GM12872 (cell line): ENCODE measurements at regions not wholly inside any gene's neighbourhood (a gene's known extent, or its start where the extent isn't known, plus 50 kb on each side); places are given as distances from the start of the nearest gene placed in this dataset.

Experiments
- TF ChIP-seq, protein P1 (sequence below): IDR thresholded peaks from 3 replicates; pipeline ENCODE4 v1.5.1; 2011; ENCODE audit warnings: low read depth, mild to moderate bottlenecking, low read length, moderate library complexity; ENCODE audit not compliant: insufficient read depth

DNA sequence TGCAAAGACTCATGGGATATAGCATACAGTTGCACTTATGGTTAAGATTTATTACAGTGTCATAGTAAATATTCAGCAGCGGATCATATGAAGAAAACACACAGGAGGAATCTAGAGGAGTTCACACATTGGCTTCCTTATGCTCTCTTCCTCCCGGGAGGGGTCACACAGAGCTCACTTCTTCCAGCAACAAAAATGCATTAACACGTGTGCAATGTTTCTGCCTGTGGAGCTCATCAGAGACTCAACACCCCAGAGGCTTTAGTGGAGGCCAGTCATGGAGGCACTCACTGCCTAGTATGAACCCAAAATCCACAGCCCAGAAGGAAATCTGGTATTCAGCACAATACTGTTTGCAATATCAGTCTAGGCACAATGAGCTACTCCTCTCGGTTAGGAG is 202.8 kb upstream of the PRSS1 start:
- TF ChIP-seq, protein P1, sequence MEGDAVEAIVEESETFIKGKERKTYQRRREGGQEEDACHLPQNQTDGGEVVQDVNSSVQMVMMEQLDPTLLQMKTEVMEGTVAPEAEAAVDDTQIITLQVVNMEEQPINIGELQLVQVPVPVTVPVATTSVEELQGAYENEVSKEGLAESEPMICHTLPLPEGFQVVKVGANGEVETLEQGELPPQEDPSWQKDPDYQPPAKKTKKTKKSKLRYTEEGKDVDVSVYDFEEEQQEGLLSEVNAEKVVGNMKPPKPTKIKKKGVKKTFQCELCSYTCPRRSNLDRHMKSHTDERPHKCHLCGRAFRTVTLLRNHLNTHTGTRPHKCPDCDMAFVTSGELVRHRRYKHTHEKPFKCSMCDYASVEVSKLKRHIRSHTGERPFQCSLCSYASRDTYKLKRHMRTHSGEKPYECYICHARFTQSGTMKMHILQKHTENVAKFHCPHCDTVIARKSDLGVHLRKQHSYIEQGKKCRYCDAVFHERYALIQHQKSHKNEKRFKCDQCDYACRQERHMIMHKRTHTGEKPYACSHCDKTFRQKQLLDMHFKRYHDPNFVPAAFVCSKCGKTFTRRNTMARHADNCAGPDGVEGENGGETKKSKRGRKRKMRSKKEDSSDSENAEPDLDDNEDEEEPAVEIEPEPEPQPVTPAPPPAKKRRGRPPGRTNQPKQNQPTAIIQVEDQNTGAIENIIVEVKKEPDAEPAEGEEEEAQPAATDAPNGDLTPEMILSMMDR, result no peak

DNA sequence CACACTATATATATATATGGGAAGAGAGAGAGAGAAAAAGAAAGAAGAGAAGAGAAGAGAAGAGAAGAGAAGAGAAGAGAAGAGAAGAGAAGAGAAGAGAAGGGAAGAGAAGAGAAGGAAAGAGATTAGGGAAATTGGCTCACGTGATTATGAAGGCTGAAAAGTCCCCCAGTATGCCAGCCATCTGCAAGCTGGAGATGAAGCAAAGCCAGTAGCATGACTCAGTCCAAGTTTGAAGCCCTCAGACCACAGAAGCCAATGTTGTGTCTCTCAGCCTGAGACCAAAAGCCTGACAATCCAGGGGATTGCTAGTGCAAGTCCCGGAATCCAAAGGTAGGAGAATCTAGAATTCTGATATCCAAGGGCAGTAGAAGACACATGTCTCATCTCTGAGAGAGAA is 206.3 kb upstream of the PRSS1 start:
- TF ChIP-seq, protein P1, result no peak

DNA sequence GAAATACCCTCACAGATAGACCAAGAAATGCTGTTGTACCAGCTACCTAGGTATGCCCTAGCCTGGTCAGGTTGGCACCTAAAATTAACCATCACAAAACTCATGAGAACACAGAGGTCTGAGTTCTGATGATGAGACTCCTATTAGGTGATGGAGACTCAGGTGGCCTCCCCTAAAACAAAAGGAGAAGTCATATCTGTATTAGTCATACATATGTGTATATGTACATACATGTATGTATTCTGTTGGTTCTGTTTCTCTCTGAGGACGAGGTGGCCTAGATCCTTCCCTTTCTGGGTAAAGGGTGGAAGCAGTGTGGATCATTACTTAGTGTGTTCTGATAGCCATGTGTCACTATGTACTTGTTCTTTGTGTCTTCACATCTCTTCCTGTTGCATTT is 207.2 kb upstream of the PRSS1 start:
- TF ChIP-seq, protein P1, result no peak

DNA sequence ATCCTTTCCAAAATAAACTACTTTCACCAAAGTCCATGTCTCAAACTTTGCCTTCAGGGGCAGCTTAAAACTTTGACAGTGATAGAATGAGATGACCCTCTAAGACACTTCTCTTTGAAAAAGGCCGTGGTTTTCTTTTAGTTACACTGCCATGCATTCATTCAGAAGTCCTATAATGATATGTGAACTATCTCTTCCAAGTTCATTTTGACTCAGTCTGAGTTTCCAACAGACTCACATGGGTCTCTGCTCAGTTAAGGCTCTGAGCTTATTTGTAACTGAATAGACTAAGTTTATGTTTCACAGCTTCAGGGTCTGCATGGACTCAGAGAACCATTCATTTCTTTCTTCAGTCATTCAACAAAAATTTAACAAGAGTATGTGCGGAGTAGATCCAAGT is 208.9 kb upstream of the PRSS1 start:
- TF ChIP-seq, protein P1, result no peak

DNA sequence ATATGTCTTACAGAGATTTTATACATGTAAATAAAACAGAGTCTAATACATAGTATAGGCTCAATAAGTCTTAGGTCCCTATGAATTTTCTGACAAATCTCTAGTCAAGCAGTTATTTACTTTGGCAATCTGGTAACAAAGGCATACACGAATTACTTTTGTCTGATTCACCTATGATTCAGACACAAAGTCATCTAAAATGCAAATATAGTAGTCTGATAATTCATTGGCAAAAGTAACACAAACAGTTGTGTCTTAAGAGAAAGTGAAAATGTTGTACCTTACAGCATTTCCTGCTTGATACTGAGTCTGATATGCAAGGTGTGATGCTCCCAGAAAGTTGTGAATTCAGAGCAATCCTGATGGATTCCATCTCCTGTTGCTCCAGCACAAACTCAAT is 209.4 kb upstream of the PRSS1 start:
- TF ChIP-seq, protein P1, result no peak

DNA sequence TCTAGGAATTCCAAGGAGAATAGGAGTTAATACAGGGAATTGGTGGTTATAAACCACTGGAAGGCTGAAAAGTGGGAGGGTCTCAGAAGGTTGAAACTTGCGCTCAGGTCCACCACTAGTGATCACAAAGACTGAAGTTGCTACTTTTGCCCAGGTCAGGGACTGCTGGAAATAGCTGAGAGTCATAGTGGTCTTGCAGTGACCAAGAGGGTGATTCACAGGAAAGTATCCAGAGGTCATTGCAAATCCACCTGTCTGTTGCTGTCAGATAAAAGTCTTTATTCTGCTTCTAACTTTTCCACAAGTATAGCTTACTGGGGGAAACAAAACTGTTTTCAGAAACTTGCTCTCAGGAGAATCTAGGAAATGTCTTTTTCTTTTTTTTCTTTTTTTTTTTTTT is 211.5 kb upstream of the PRSS1 start:
- TF ChIP-seq, protein P1, result no peak

DNA sequence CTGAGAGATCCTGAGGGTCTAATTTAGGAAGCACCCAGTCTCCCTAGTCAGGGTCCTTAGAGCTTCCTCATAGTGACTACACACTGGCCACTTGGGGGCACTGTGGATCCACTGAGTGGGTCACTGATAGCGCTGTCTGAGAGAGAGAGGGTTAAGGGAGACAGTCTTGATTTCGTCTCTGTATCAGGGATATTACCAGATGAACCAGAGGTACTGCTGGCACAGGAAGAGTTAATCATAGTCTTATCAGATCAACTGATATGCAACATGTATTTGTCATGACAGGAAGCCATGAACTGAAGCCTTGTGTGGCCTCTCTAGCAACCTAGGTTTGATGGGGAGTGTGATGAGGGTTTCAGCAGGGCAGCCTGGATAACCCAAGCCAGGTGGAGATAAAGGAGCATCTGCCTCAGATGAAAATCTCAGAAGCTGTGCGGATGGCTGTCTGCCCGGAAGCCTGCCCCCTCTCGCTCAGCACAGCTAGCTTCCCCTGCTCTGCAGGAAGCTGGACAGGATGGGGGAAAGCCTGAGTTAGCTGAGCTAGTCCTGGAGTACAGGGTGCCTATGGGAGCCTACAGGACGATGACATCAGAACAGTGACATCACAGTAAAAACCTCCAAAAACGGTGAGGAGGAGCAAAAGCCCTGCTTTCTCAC is 214.0 kb upstream of the PRSS1 start:
- TF ChIP-seq, protein P1, result peak; percentile 81
